ENCODE measurements at regions not wholly inside any gene's neighbourhood (a gene's known extent, or its start where the extent isn't known, plus 50 kb on each side); places are given as distances from the start of the nearest gene placed in this dataset.

GRCh38 chr13:111513766-111514609 is 193.5 kb downstream of the TEX29 start:
- ATAC-seq (no peak), DNase-seq (ENCODE audit: low spot score) (no peak)

GRCh38 chr13:111514610-111515306 is 194.3 kb downstream of the TEX29 start:
- no peak for ATAC-seq
- DNase-seq (ENCODE audit: low spot score): no peak

GRCh38 chr13:111515307-111515617 is 194.8 kb downstream of the TEX29 start:
- ATAC-seq: no peak
- no peak for DNase-seq (ENCODE audit: low spot score)

GRCh38 chr13:111515635-111516034 is 195.2 kb downstream of the TEX29 start:
- DNase-seq (ENCODE audit: low spot score) (no peak), ATAC-seq (no peak)

GRCh38 chr13:111516712-111517640 is 196.5 kb downstream of the TEX29 start:
- no peak for DNase-seq (ENCODE audit: low spot score)
- ATAC-seq: peak; percentile 37

- DNase-seq (ENCODE audit: low spot score): no peak
- ATAC-seq: no peak
These were observed 197.2 kb downstream of the TEX29 start for GRCh38 chr13:111517641-111518010.

GRCh38 chr13:111518161-111518792 is 197.8 kb downstream of the TEX29 start:
- ATAC-seq: peak; percentile 82
- no peak for DNase-seq (ENCODE audit: low spot score)

GRCh38 chr13:111519041-111519440 is 198.6 kb downstream of the TEX29 start:
- no peak for ATAC-seq
- DNase-seq (ENCODE audit: low spot score): no peak

GRCh38 chr13:111519490-111520170 is 199.2 kb downstream of the TEX29 start:
- DNase-seq (ENCODE audit: low spot score): no peak
- ATAC-seq: no peak

GRCh38 chr13:111521030-111521429 is 200.6 kb downstream of the TEX29 start:
- DNase-seq (ENCODE audit: low spot score): no peak
- no peak for ATAC-seq

GRCh38 chr13:111521691-111522229 is 201.3 kb downstream of the TEX29 start:
- DNase-seq (ENCODE audit: low spot score): no peak

GRCh38 chr13:111525320-111526118 is 205.1 kb downstream of the TEX29 start:
- no peak for DNase-seq (ENCODE audit: low spot score)
- ATAC-seq: no peak

More at GRCh38 chr13:111521691-111522229, 201.3 kb downstream of the TEX29 start:
- ATAC-seq: no peak

GRCh38 chr13:111526922-111527321 is 206.5 kb downstream of the TEX29 start:
- DNase-seq (ENCODE audit: low spot score): no peak
- ATAC-seq: no peak

- DNase-seq (ENCODE audit: low spot score) (no peak), ATAC-seq (no peak)
These were observed 207.3 kb downstream of the TEX29 start for GRCh38 chr13:111527614-111528229.

- no peak for ATAC-seq
- DNase-seq (ENCODE audit: low spot score): no peak
These were observed 208.1 kb downstream of the TEX29 start for GRCh38 chr13:111528513-111528912.

GRCh38 chr13:111530137-111530870 is 209.9 kb downstream of the TEX29 start:
- ATAC-seq: no peak
- DNase-seq (ENCODE audit: low spot score): no peak

- DNase-seq (ENCODE audit: low spot score) (no peak), ATAC-seq (peak; percentile 85)
These were observed 211.1 kb downstream of the TEX29 start for GRCh38 chr13:111531505-111531904.

- ATAC-seq: no peak
- DNase-seq (ENCODE audit: low spot score): no peak
These were observed 211.7 kb downstream of the TEX29 start for GRCh38 chr13:111532111-111532510.

Data from left lobe of liver (tissue), 2 donors.